HL-60/S4 (cell line): ENCODE measurements at regions not wholly inside any gene's neighbourhood (a gene's known extent, or its start where the extent isn't known, plus 50 kb on each side); places are given as distances from the start of the nearest gene placed in this dataset.

Source experiments
- in situ Hi-C: fragments of 300-500 bp; cut with MboI; formaldehyde crosslinking; loops from 2 replicates; pipeline ENCODE4 v1.14.3; 2022; ENCODE audit warnings: low sequenced_read_pairs

- in situ Hi-C loops: no loop called here
Observed at GRCh38 chr2:238576674-238577073, 149.9 kb downstream of the ASB1 start.

GRCh38 chr2:238578256-238578655 lies 151.5 kb downstream of the ASB1 start:
- in situ Hi-C loops: no loop called here

GRCh38 chr2:238580486-238580885 lies 153.8 kb downstream of the ASB1 start:
- in situ Hi-C loops: no loop called here

- in situ Hi-C loops: no loop called here
Observed at GRCh38 chr2:238581126-238581525, 154.4 kb downstream of the ASB1 start.

- in situ Hi-C loops: no loop called here
Observed at GRCh38 chr2:238582159-238582558, 155.4 kb downstream of the ASB1 start.

- in situ Hi-C loops: no loop called here
Observed at GRCh38 chr2:238584617-238585016, 157.9 kb downstream of the ASB1 start.

GRCh38 chr2:238585836-238586821 lies 159.4 kb downstream of the ASB1 start:
- in situ Hi-C loops: no loop called here

GRCh38 chr2:238586931-238587775 lies 160.4 kb downstream of the ASB1 start:
- in situ Hi-C loops: no loop called here

GRCh38 chr2:238587776-238588660 lies 161.3 kb downstream of the ASB1 start:
- in situ Hi-C loops: no loop called here

GRCh38 chr2:238589591-238590460 lies 163.1 kb downstream of the ASB1 start:
- in situ Hi-C loops: no loop called here

GRCh38 chr2:238591732-238592131 lies 165.0 kb downstream of the ASB1 start:
- in situ Hi-C loops: no loop called here

- in situ Hi-C loops: no loop called here
Observed at GRCh38 chr2:238593236-238593635, 166.5 kb downstream of the ASB1 start.

GRCh38 chr2:238593678-238594077 lies 167.0 kb downstream of the ASB1 start:
- in situ Hi-C loops: no loop called here

GRCh38 chr2:238594796-238595749 lies 168.3 kb downstream of the ASB1 start:
- in situ Hi-C loops: no loop called here

GRCh38 chr2:238595750-238596570 lies 169.2 kb downstream of the ASB1 start:
- in situ Hi-C loops: no loop called here

GRCh38 chr2:238596571-238597551 lies 170.1 kb downstream of the ASB1 start:
- in situ Hi-C loops: no loop called here
